Peyer's patch (tissue), 4 donors: ENCODE measurements at regions not wholly inside any gene's neighbourhood (a gene's known extent, or its start where the extent isn't known, plus 50 kb on each side); places are given as distances from the start of the nearest gene placed in this dataset.

Experiments
- DNase-seq, 3 donors: peaks; one replicate each; pipeline ENCODE4 v3.0.0-alpha.2; 2017 to 2019
- H3K27ac ChIP-seq, 4 donors: fragments of 200-600 bp; sonication (generic); one replicate each; pipeline ENCODE4 v1.5.1; 2016 to 2019
- H3K27me3 ChIP-seq, 2 donors: fragments of 200-600 bp; sonication (generic); one replicate each; pipeline ENCODE4 v1.5.1; 2019
- H3K36me3 ChIP-seq, 3 donors: fragments of 200-600 bp; sonication (generic); one replicate each; pipeline ENCODE4 v1.5.1; 2016 to 2019
- H3K4me1 ChIP-seq, 4 donors: fragments of 200-600 bp; sonication (generic); one replicate each; pipeline ENCODE4 v1.5.1; 2016 to 2019
- H3K4me3 ChIP-seq, 4 donors: fragments of 200-600 bp; sonication (generic); 1 replicate in 3 of 4; 2 replicates in 1 of 4; pipeline ENCODE4 v1.5.1; 2016 to 2019; ENCODE audit warnings: mild to moderate bottlenecking in 1 of 4
- H3K9me3 ChIP-seq, 4 donors: fragments of 200-600 bp; sonication (generic); one replicate each; pipeline ENCODE4 v1.5.1; 2016 to 2019; ENCODE audit warnings: mild to moderate bottlenecking in 1 of 4
- CTCF ChIP-seq, 6 experiments: fragments of 450-650 bp in 4 of 6; fragments of 200-600 bp in 2 of 6; sonication (generic) in 1 of 6; IDR thresholded peaks; one replicate each; pipeline ENCODE4 v1.5.1; 2017 to 2019; ENCODE audit warnings: antibody characterized with exemption in 6 of 6, mild to moderate bottlenecking in 3 of 6, moderate library complexity in 1 of 6
- POLR2A ChIP-seq, 2 donors: fragments of 450-650 bp; IDR thresholded peaks; one replicate each; pipeline ENCODE4 v1.5.1; 2017; ENCODE audit warnings: antibody characterized with exemption in 2 of 2, mild to moderate bottlenecking in 2 of 2, moderate library complexity in 2 of 2

DNA sequence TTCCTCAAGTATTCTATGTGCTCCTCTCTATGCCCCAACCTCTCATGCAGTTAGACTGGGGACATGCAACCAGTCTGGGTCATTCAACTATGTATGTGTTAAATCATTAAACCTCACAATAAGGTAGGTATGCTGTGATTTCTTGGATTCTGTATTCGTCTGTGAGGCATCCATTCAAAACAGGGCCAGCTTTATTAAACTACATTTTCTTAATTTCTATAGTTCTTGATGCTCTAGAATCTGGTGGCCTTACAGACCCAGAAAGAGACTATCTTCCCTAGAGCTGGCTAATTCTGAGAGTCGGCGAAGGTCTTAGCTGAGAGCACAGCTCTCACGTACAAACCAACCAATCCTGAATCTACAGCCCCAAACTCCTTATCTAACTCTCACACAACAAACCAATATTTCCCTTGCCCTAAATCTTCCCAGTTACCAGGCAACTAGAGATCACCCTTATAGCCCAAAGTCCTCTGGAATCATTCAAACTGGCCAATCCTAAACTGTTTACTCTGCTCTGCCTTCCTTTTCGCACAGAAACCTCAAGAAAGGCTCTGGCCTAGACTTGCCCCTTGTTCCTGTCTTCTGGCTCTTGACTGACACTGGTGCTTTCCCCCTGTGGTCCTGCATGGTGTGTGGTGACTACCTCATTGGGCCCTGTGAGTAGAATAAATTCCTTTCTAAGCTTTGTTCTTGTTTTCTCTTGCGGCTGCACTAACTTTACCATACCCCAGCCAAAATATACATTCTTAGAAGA lies 203.5 kb upstream of the TET2 start:
- Histone ChIP-seq H3K27me3 (no peaks in the 10 kb centered on the region), H3K36me3 (no peaks in the 10 kb centered on the region), H3K27ac (no peak overlapping the region), H3K9me3 (no peaks in the 10 kb centered on the region), H3K4me1 (no peaks in the 10 kb centered on the region), H3K4me3 (no peak overlapping the region)
- no peak for DNase-seq
- TF ChIP-seq CTCF (IDR thresholded peaks at IDR 0.05) (no peak), POLR2A (IDR thresholded peaks at IDR 0.05) (no peak)

GRCh38 chr4:104944596-104944995 lies 202.1 kb upstream of the TET2 start:
- no peak for DNase-seq
- no peak overlapping the region for H3K4me3 ChIP-seq
- H3K4me1 ChIP-seq = no peaks in the 10 kb centered on the region
- no peaks in the 10 kb centered on the region for H3K36me3 ChIP-seq
- H3K9me3 ChIP-seq = no peaks in the 10 kb centered on the region
- TF ChIP-seq POLR2A (IDR thresholded peaks at IDR 0.05) (no peak), CTCF (IDR thresholded peaks at IDR 0.05) (no peak)
- no peaks in the 10 kb centered on the region for H3K27me3 ChIP-seq
- no peak overlapping the region for H3K27ac ChIP-seq

DNA sequence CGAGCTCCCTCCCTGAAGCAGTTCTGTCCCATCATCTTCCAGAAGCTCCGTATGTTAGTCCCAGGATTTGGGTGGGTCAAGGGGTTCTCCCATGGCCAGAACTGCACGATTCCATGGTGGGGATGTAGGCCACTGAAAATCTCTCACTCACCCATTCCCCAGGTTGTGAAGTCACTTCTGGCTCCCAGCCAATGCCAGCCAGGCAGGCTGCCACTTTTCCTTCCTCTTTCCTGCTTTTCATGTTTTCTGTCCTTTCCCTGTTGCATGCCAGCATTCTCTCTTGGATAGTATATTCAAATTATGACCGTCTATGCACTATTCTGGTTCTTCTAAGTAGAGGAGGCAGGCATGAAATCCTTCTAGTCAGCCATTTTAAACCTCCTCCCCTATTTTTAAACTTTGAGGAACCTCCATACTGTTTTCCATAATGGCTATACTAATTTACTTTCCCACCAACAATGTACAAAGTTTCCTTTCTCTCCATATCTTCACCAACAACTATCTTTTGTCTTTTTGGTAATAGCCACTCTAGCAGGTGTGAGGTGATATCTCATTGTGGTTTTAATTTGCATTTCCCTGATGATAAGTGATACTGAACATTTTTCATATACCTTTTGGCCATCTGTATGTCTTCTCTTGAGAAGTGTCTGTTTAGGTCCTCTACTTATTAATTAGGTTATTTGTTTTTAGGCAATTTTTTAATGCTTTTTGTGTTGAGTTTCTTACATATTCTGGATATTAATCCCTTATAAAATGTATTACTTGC lies 182.1 kb upstream of the TET2 start:
- no peaks in the 10 kb centered on the region for H3K4me1 ChIP-seq
- H3K27me3 ChIP-seq = no peaks in the 10 kb centered on the region
- no peak overlapping the region for H3K27ac ChIP-seq
- no peak overlapping the region for H3K4me3 ChIP-seq
- no peaks in the 10 kb centered on the region for H3K36me3 ChIP-seq
- no peak for TF ChIP-seq POLR2A (IDR thresholded peaks at IDR 0.05)
- no peak for TF ChIP-seq CTCF (IDR thresholded peaks at IDR 0.05)
- DNase-seq = no peak
- H3K9me3 ChIP-seq = peaks cover 0 to 8% (median 0%) of the 10 kb centered on the region in 4 donors

- H3K9me3 ChIP-seq = peaks cover 0 to 3% (median 0%) of the 10 kb centered on the region in 4 donors
- H3K4me3 ChIP-seq = peak overlapping the region in 1 of 4 donors; percentile 18
- no peaks in the 10 kb centered on the region for H3K27me3 ChIP-seq
- no peak for TF ChIP-seq CTCF (IDR thresholded peaks at IDR 0.05)
- TF ChIP-seq POLR2A (IDR thresholded peaks at IDR 0.05) = no peak
- peak overlapping the region in 3 of 4 donors; percentile 32 to 61 (median 39) for H3K27ac ChIP-seq
- DNase-seq = no peak
- H3K4me1 ChIP-seq = no peaks in the 10 kb centered on the region
- no peaks in the 10 kb centered on the region for H3K36me3 ChIP-seq
Observed at GRCh38 chr4:104966349-104967033, 180.2 kb upstream of the TET2 start.

GRCh38 chr4:104967034-104967401 lies 179.7 kb upstream of the TET2 start:
- DNase-seq = no peak
- TF ChIP-seq CTCF (IDR thresholded peaks at IDR 0.05) = no peak
- no peak for TF ChIP-seq POLR2A (IDR thresholded peaks at IDR 0.05)
- no peaks in the 10 kb centered on the region for H3K4me1 ChIP-seq
- no peaks in the 10 kb centered on the region for H3K9me3 ChIP-seq
- H3K27ac ChIP-seq = peak overlapping the region in 3 of 4 donors; percentile 32 to 61 (median 39)
- peak overlapping the region in 1 of 4 donors; percentile 18 for H3K4me3 ChIP-seq
- no peaks in the 10 kb centered on the region for H3K27me3 ChIP-seq
- H3K36me3 ChIP-seq = no peaks in the 10 kb centered on the region
